Uterus (tissue), 2 donors: ENCODE measurements at regions not wholly inside any gene's neighbourhood (a gene's known extent, or its start where the extent isn't known, plus 50 kb on each side); places are given as distances from the start of the nearest gene placed in this dataset.

Experiments used
- CTCF ChIP-seq, 4 experiments: fragments of 200-600 bp in 2 of 4; fragments of 450-650 bp in 2 of 4; sonication (generic) in 2 of 4; IDR thresholded peaks; one replicate each; pipeline ENCODE4 v1.5.1; 2016 to 2019; ENCODE audit warnings: antibody characterized with exemption in 4 of 4, mild to moderate bottlenecking in 2 of 4, moderate library complexity in 1 of 4
- POLR2A ChIP-seq, 2 donors: fragments of 450-650 bp; IDR thresholded peaks; one replicate each; pipeline ENCODE4 v1.6.1; 2016; ENCODE audit warnings: antibody characterized with exemption in 2 of 2, mild to moderate bottlenecking in 1 of 2, moderate library complexity in 1 of 2

DNA sequence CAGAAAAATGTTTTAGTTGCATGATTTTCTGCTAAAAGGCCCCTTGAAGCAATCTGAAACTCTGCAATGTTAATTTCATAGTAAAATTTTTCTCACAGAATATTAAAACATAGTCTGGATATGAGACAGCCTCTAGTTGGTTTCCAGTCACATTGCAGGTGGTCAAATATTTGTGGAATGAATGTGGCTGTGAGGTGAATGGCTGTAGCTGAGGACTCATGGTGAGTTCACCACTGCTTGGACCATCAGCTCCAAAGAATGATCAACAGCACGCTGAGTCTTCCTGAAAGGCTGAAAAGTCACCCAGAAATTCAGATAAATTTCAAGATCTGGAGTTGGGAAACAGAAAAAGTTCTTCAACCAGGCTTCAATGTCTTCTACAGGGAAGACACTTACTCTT is 79.8 kb downstream of the MAT2B start:
- TF ChIP-seq CTCF (IDR thresholded peaks at IDR 0.05) (no peak), POLR2A (IDR thresholded peaks at IDR 0.05) (no peak)
